ENCODE measurements at regions not wholly inside any gene's neighbourhood (a gene's known extent, or its start where the extent isn't known, plus 50 kb on each side); places are given as distances from the start of the nearest gene placed in this dataset.
"Not testable (repeated sequence)": the region's sequence is repeated elsewhere in the genome, so short reads cannot be mapped to it uniquely, and the experiment has no call there.

GRCh38 chr1:104488296-104489015 is 738.8 kb downstream of the AMY1C start:
- DNase-seq, result no peak

- no peak for DNase-seq
These were observed 776.6 kb downstream of the AMY1C start for GRCh38 chr1:104526158-104526795.

- no peak for DNase-seq
These were observed 782.3 kb downstream of the AMY1C start for GRCh38 chr1:104531990-104532389.

- no peak for DNase-seq
These were observed 824.9 kb downstream of the AMY1C start for GRCh38 chr1:104574620-104575019.

- no peak for DNase-seq
These were observed 843.2 kb downstream of the AMY1C start for GRCh38 chr1:104592926-104593325.

- no peak for DNase-seq
These were observed 843.9 kb downstream of the AMY1C start for GRCh38 chr1:104593413-104594187.

- DNase-seq, result no peak
These were observed 867.8 kb downstream of the AMY1C start for GRCh38 chr1:104617474-104617873.

GRCh38 chr1:104621221-104621620 is 871.5 kb downstream of the AMY1C start:
- DNase-seq, result no peak

- no peak for DNase-seq
These were observed 874.8 kb downstream of the AMY1C start for GRCh38 chr1:104624538-104624937.

- no peak for DNase-seq
These were observed 879.9 kb downstream of the AMY1C start for GRCh38 chr1:104629589-104629988.

- no peak for DNase-seq
These were observed 881.0 kb downstream of the AMY1C start for GRCh38 chr1:104630567-104631149.

GRCh38 chr1:104636581-104636980 is 886.9 kb downstream of the AMY1C start:
- no peak for DNase-seq

GRCh38 chr1:104646233-104646632 is 896.5 kb downstream of the AMY1C start:
- no peak for DNase-seq

- peak; percentile 47 for DNase-seq
These were observed 898.6 kb downstream of the AMY1C start for GRCh38 chr1:104648269-104648691.

- not testable (repeated sequence) for DNase-seq
These were observed 914.7 kb downstream of the AMY1C start for GRCh38 chr1:104664374-104664773.

- DNase-seq, result no peak
These were observed 915.6 kb downstream of the AMY1C start for GRCh38 chr1:104665300-104665699.

- no peak for DNase-seq
These were observed 922.1 kb downstream of the AMY1C start for GRCh38 chr1:104671684-104672353.

- DNase-seq, result no peak
These were observed 949.7 kb downstream of the AMY1C start for GRCh38 chr1:104699433-104699832.

GRCh38 chr1:104702731-104703130 is 953.0 kb downstream of the AMY1C start:
- DNase-seq, result no peak

- peak; percentile 3 for DNase-seq
These were observed 957.0 kb downstream of the AMY1C start for GRCh38 chr1:104706631-104707147.

GRCh38 chr1:104718752-104719151 is 969.1 kb downstream of the AMY1C start:
- DNase-seq, result no peak

- no peak for DNase-seq
These were observed 971.0 kb downstream of the AMY1C start for GRCh38 chr1:104720741-104721140.

- no peak for DNase-seq
These were observed 977.2 kb downstream of the AMY1C start for GRCh38 chr1:104726917-104727316.

All from hematopoietic multipotent progenitor cell treated with erythropoietin and hydrocortisone succinate and interleukin-3 and kit ligand, for 6 days (in vitro differentiated cells).